K562 (cell line): ENCODE measurements at regions not wholly inside any gene's neighbourhood (a gene's known extent, or its start where the extent isn't known, plus 50 kb on each side); places are given as distances from the start of the nearest gene placed in this dataset.

Experiments
- ATAC-seq: fragments of 200-7000 bp; cut with Tn5 transposase; 3 replicates; pipeline ENCODE4 v1.9.1; 2020; ENCODE audit warnings: moderate library complexity
- BruUV-seq: library from RNA; stranded (reverse); fragments of 400-500 nt; replicated peaks from 2 replicates; lab custom pipeline; 2021; lab: Mats Ljungman, UMichigan
- CTCF ChIA-PET: fragments of 300-600 bp; formaldehyde crosslinking; extraction: SDS; loops from one replicate; lab custom pipeline; 2021; ENCODE audit warnings: low intra/inter-chr PET ratio; lab: Yijun Ruan, JAX
- POLR2A ChIA-PET: fragments of 300-600, 350-650 bp; sonication (Branson Sonifier 250); formaldehyde crosslinking; extraction: SDS; loops from one replicate; lab custom pipeline; 2021; ENCODE audit warnings: antibody characterized with exemption, inconsistent platforms; lab: Yijun Ruan, JAX
- DNase-seq, 4 experiments: peaks; one replicate each; pipeline versions ENCODE4 v3.0.0 to v3.0.0-alpha.2; 2011 to 2018; ENCODE audit warnings: low spot score in 3 of 4, mixed read lengths in 3 of 4; ENCODE audit errors: extremely low read depth in 1 of 4
- FAIRE-seq: peaks from 2 replicates; lab custom pipeline; 2011; peaks lifted over from hg19 to GRCh38; lab: Jason Lieb, UNC
- H2AFZ ChIP-seq: 2 replicates; pipeline ENCODE4 v1.6.0; 2011; ENCODE audit warnings: low read depth, low read length, control low read depth, inconsistent platforms
- H3K27ac ChIP-seq: fragments of 200-600 bp; 3 replicates; pipeline ENCODE4 v1.8.0; 2011; ENCODE audit warnings: low read depth, mild to moderate bottlenecking, control low read depth, inconsistent platforms, low read length, moderate library complexity, mixed read lengths; ENCODE audit errors: extremely low read depth
- H3K27me3 ChIP-seq, 2 experiments: fragments of 300-600 bp in 1 of 2; 2 replicates in 1 of 2; 3 replicates in 1 of 2; pipeline versions ENCODE4 v1.6.0 to v1.8.0; 2011; ENCODE audit warnings: inconsistent platforms in 2 of 2, low read length in 2 of 2, mild to moderate bottlenecking in 1 of 2, mixed read lengths in 1 of 2, moderate library complexity in 1 of 2; ENCODE audit not compliant: control insufficient read depth in 2 of 2, insufficient read depth in 2 of 2
- H3K36me3 ChIP-seq: fragments of 300-600 bp; 3 replicates; pipeline ENCODE4 v1.8.0; 2011; ENCODE audit warnings: mild to moderate bottlenecking, low read length, inconsistent platforms; ENCODE audit not compliant: control insufficient read depth, insufficient read depth
- H3K4me1 ChIP-seq, 2 experiments: fragments of 200-600 bp in 1 of 2; replicated peaks in 1 of 2; 2 replicates in 1 of 2; 3 replicates in 1 of 2; pipeline versions ENCODE4 v1.5.1 to v1.8.0; 2011; ENCODE audit warnings: inconsistent platforms in 2 of 2, low read length in 2 of 2, mild to moderate bottlenecking in 1 of 2, mixed read lengths in 1 of 2, moderate library complexity in 1 of 2; ENCODE audit not compliant: control insufficient read depth in 2 of 2, insufficient read depth in 2 of 2
- H3K4me2 ChIP-seq: 2 replicates; pipeline ENCODE4 v1.6.1; 2011; ENCODE audit warnings: low read length, control low read depth, inconsistent platforms, mixed read lengths; ENCODE audit not compliant: insufficient read depth
- H3K4me3 ChIP-seq: fragments of 200-600 bp; sonication (generic), shearing (Covaris generic); 2 replicates; pipeline ENCODE4 v1.5.1; 2016; ENCODE audit warnings: control low read depth, inconsistent platforms
- H3K79me2 ChIP-seq: fragments of 200-600 bp; 3 replicates; pipeline ENCODE4 v1.8.0; 2011; ENCODE audit warnings: low read length, inconsistent platforms; ENCODE audit not compliant: control insufficient read depth, insufficient read depth
- H3K9ac ChIP-seq, 2 experiments: 2 replicates each; pipeline versions ENCODE4 v1.6.0 to v1.6.1; 2011; ENCODE audit warnings: low read depth in 2 of 2, low read length in 2 of 2, control low read depth in 1 of 2, inconsistent platforms in 1 of 2, mild to moderate bottlenecking in 1 of 2, mixed read lengths in 1 of 2; ENCODE audit not compliant: insufficient read depth in 1 of 2
- H3K9me1 ChIP-seq: one replicate; pipeline ENCODE4 v1.6.0; 2011; ENCODE audit warnings: inconsistent platforms, mild to moderate bottlenecking, low read length, moderate library complexity; ENCODE audit not compliant: control insufficient read depth, insufficient read depth
- H3K9me3 ChIP-seq: replicated peaks from 2 replicates; pipeline ENCODE4 v1.5.1; 2011; ENCODE audit warnings: low read depth, low read length, inconsistent platforms; ENCODE audit not compliant: control insufficient read depth, insufficient read depth
- H4K20me1 ChIP-seq: replicated peaks from 2 replicates; pipeline ENCODE4 v1.6.1; 2011; ENCODE audit warnings: low read length, inconsistent platforms, mixed read lengths; ENCODE audit not compliant: control insufficient read depth, insufficient read depth
- CREM ChIP-seq: IDR thresholded peaks from 2 replicates; pipeline ENCODE4 v1.6.1; 2014; ENCODE audit warnings: antibody characterized with exemption, low read depth
- CTCF ChIP-seq, 3 experiments: IDR thresholded peaks in 2 of 3; conservative IDR thresholded peaks in 1 of 3; 2 replicates each; pipeline ENCODE4 v1.5.1; 2011 to 2012; ENCODE audit warnings: low read length in 3 of 3, mild to moderate bottlenecking in 3 of 3, control low read depth in 2 of 3, improper control_type of control experiment in 1 of 3, inconsistent platforms in 1 of 3, low read depth in 1 of 3, mixed read lengths in 1 of 3, moderate library complexity in 1 of 3; ENCODE audit not compliant: insufficient read depth in 2 of 3
- E2F5 ChIP-seq: sonication (generic); formaldehyde crosslinking; IDR thresholded peaks from 2 replicates; pipeline ENCODE4 v1.8.0; 2022; ENCODE audit warnings: mild to moderate bottlenecking, missing genetic modification reagents
- HNRNPK ChIP-seq: fragments of 200-400 bp; formaldehyde crosslinking; IDR thresholded peaks from one replicate; pipeline ENCODE4 v1.6.1; 2018; ENCODE audit warnings: mild to moderate bottlenecking, low read depth, low read length; ENCODE audit not compliant: poor library complexity, severe bottlenecking
- MCM7 ChIP-seq, 2 experiments: fragments of 450-650 bp; IDR thresholded peaks; 2 replicates each; pipeline ENCODE4 v1.6.1; 2016 to 2018
- MTA1 ChIP-seq: fragments of 450-650 bp; IDR thresholded peaks from 2 replicates; pipeline ENCODE4 v1.6.1; 2017; ENCODE audit warnings: borderline replicate concordance
- RAD21 ChIP-seq, 2 experiments: fragments of 250-450 bp in 1 of 2; fragments of 450-650 bp in 1 of 2; sonication (Bioruptor Pico) in 1 of 2; formaldehyde crosslinking in 1 of 2; IDR thresholded peaks in 1 of 2; conservative IDR thresholded peaks in 1 of 2; 2 replicates each; pipeline versions ENCODE4 v1.4.0 to v1.8.0; 2020 to 2022; ENCODE audit warnings: mild to moderate bottlenecking in 2 of 2, moderate library complexity in 1 of 2
- TAF15 ChIP-seq: fragments of 200-400 bp; formaldehyde crosslinking; IDR thresholded peaks from 2 replicates; pipeline ENCODE4 v1.6.1; 2017; ENCODE audit warnings: mild to moderate bottlenecking, low read depth, low read length, moderate library complexity
- ZC3H4 ChIP-seq: sonication (generic); formaldehyde crosslinking; IDR thresholded peaks from 2 replicates; pipeline ENCODE4 v1.9.0; 2021; ENCODE audit warnings: missing genetic modification reagents, borderline replicate concordance
- ZNF655 ChIP-seq: fragments of 250-450 bp; sonication (Bioruptor Pico); IDR thresholded peaks from 2 replicates; pipeline ENCODE4 v1.5.0; 2021
- WGBS: fragments of 100-300 bp; shearing (Covaris generic); methylation state at CpG from one replicate; pipeline ENCODE4 v1.1.6; 2016; ENCODE audit warnings: low coverage, mixed read lengths; ENCODE audit not compliant: insufficient coverage; ENCODE audit errors: missing lambda C conversion rate; 5-methylcytosine and 5-hydroxymethylcytosine counted together
- in situ Hi-C: fragments of 300-500 bp; cut with MboI; formaldehyde crosslinking; loops from 4 replicates; pipeline ENCODE4 v1.15.0; 2018; ENCODE audit warnings: inconsistent platforms, mixed read lengths
- intact Hi-C: fragments of 100-400 bp; cut with micrococcal nuclease; formaldehyde crosslinking; loops from 2 replicates; pipeline ENCODE4 v1.14.2; 2022

- no peak for TF ChIP-seq E2F5 (CRISPR knock-in tag)
- TF ChIP-seq ZC3H4: no peak
- no peak for TF ChIP-seq MTA1
- no peak for TF ChIP-seq HNRNPK
- TF ChIP-seq CREM: no peak
- no peak for TF ChIP-seq MCM7 (IDR thresholded peaks at IDR 0.05)
- no peak for TF ChIP-seq TAF15
Observed at GRCh38 chr2:194176134-194176533, 1480.9 kb upstream of the SLC39A10 start (continued).

GRCh38 chr2:194166818-194167217 is 1490.2 kb upstream of the SLC39A10 start:
- no peaks in the 10 kb centered on the region for H3K36me3 ChIP-seq
- ChIA-PET POLR2A (no interaction called here), CTCF (no interaction called here)
- H3K9me3 ChIP-seq: no peaks in the 10 kb centered on the region
- no peaks in the 10 kb centered on the region for H3K4me1 ChIP-seq
- BruUV-seq: no TSS peak
- no peaks in the 10 kb centered on the region for H3K27me3 ChIP-seq
- intact Hi-C loops (no loop called here), in situ Hi-C loops (no loop called here)
- no peaks in the 10 kb centered on the region for H4K20me1 ChIP-seq
- no peak overlapping the region for H3K4me3 ChIP-seq
- no peak overlapping the region for H3K27ac ChIP-seq
- ATAC-seq (no peak), FAIRE-seq (no peak), DNase-seq (peak in 1 of 4 experiments; percentile 0)
- no peaks in the 10 kb centered on the region for H3K9me1 ChIP-seq
- H3K9ac ChIP-seq: no peak overlapping the region
- H3K79me2 ChIP-seq: no peaks in the 10 kb centered on the region
- WGBS: 0% methylated on average over 2 of the region's 2 CpGs
- TF ChIP-seq ZNF655 (CRISPR knock-in tag) (no peak), CTCF (IDR thresholded peaks at IDR 0.05 in 2 of 3, conservative IDR thresholded peaks at IDR 0.05 in 1 of 3; ENCODE audit: insufficient read depth in 2 of 3, low read depth in 1 of 3, low read length in 3 of 3) (peak in 1 of 3 experiments; percentile 19; a peak in 1 of 6 replicates), RAD21 (CRISPR knock-in tag; conservative IDR thresholded peaks at IDR 0.05 in 1 of 2, IDR thresholded peaks at IDR 0.05 in 1 of 2) (peak in 1 of 2 experiments; percentile 12; a peak in 1 of 4 replicates)
- no peak overlapping the region for H2AFZ ChIP-seq
- no peak overlapping the region for H3K4me2 ChIP-seq
